IMR-90 (cell line): ENCODE measurements at regions not wholly inside any gene's neighbourhood (a gene's known extent, or its start where the extent isn't known, plus 50 kb on each side); places are given as distances from the start of the nearest gene placed in this dataset.

Experiments used
- ATAC-seq: fragments of 200-7000 bp; cut with Tn5 transposase; 2 replicates; pipeline ENCODE4 v1.9.1; 2020; ENCODE audit warnings: low read depth, mild to moderate bottlenecking, moderate library complexity
- BruUV-seq: library from RNA; stranded (reverse); fragments of 400-500 nt; replicated peaks from 2 replicates; lab custom pipeline; 2021; lab: Mats Ljungman, UMichigan
- CTCF ChIA-PET: fragments of 300-600 bp; formaldehyde crosslinking; extraction: SDS; loops from one replicate; lab custom pipeline; 2021; ENCODE audit warnings: antibody characterized with exemption; lab: Yijun Ruan, JAX
- POLR2A ChIA-PET: fragments of 300-600 bp; sonication (Branson Sonifier 250); formaldehyde crosslinking; loops from one replicate; lab custom pipeline; 2022; ENCODE audit warnings: antibody characterized with exemption; ENCODE audit not compliant: unreplicated experiment; lab: Charles Lee
- DNase-seq: peaks from one replicate; pipeline ENCODE4 v3.0.0; 2013
- H2AFZ ChIP-seq: replicated peaks from 2 replicates; pipeline ENCODE3; 2013; ENCODE audit warnings: low read length, mild to moderate bottlenecking; ENCODE audit not compliant: poor library complexity
- H2AK5ac ChIP-seq: 2 replicates; pipeline ENCODE4 v1.6.1; 2013; ENCODE audit warnings: low read depth, low read length, inconsistent platforms
- H2AK9ac ChIP-seq: replicated peaks from 2 replicates; pipeline ENCODE3; 2013; ENCODE audit warnings: mild to moderate bottlenecking, low read depth, low read length, moderate library complexity; ENCODE audit not compliant: poor library complexity
- H2BK120ac ChIP-seq: 2 replicates; pipeline ENCODE4 v1.6.1; 2013; ENCODE audit warnings: low read depth, low read length, inconsistent platforms
- H2BK15ac ChIP-seq: 3 replicates; pipeline ENCODE4 v1.6.1; 2013; ENCODE audit warnings: low read depth, low read length, inconsistent platforms
- H2BK20ac ChIP-seq: 2 replicates; pipeline ENCODE4 v1.6.1; 2013; ENCODE audit warnings: low read depth, mild to moderate bottlenecking, inconsistent platforms, low read length, moderate library complexity
- H2BK5ac ChIP-seq: 2 replicates; pipeline ENCODE4 v1.6.1; 2013; ENCODE audit warnings: mild to moderate bottlenecking, low read depth, low read length, inconsistent platforms; ENCODE audit not compliant: poor library complexity, severe bottlenecking
- H3K14ac ChIP-seq: replicated peaks from 2 replicates; pipeline ENCODE4 v1.6.1; 2013; ENCODE audit warnings: low read depth, low read length, inconsistent platforms
- H3K18ac ChIP-seq: 2 replicates; pipeline ENCODE4 v1.6.1; 2013; ENCODE audit warnings: low read depth, low read length, control low read depth
- H3K23ac ChIP-seq: 2 replicates; pipeline ENCODE4 v1.6.1; 2013; ENCODE audit warnings: low read depth, low read length, inconsistent platforms
- H3K27ac ChIP-seq: 2 replicates; pipeline ENCODE4 v1.5.1; 2013; ENCODE audit warnings: mild to moderate bottlenecking, control low read depth, low read length; ENCODE audit not compliant: insufficient read depth
- H3K27me3 ChIP-seq: 2 replicates; pipeline ENCODE4 v1.6.1; 2013; ENCODE audit warnings: low read length; ENCODE audit not compliant: control insufficient read depth, insufficient read depth
- H3K36me3 ChIP-seq: 2 replicates; pipeline ENCODE4 v1.6.1; 2013; ENCODE audit warnings: low read length, mixed read lengths; ENCODE audit not compliant: control insufficient read depth, insufficient read depth
- H3K4ac ChIP-seq: 2 replicates; pipeline ENCODE4 v1.6.1; 2013; ENCODE audit warnings: low read depth, low read length, inconsistent platforms
- H3K4me1 ChIP-seq: 2 replicates; pipeline ENCODE4 v1.6.1; 2013; ENCODE audit warnings: low read length, mixed read lengths; ENCODE audit not compliant: control insufficient read depth, insufficient read depth
- H3K4me2 ChIP-seq: 2 replicates; pipeline ENCODE4 v1.6.1; 2013; ENCODE audit warnings: low read depth, mild to moderate bottlenecking, control low read depth, low read length, moderate library complexity
- H3K4me3 ChIP-seq: 2 replicates; pipeline ENCODE4 v1.5.1; 2013; ENCODE audit warnings: low read depth, mild to moderate bottlenecking, control low read depth, low read length, moderate library complexity; ENCODE audit not compliant: insufficient read depth
- H3K56ac ChIP-seq: 2 replicates; pipeline ENCODE4 v1.6.1; 2013; ENCODE audit warnings: low read length, inconsistent platforms; ENCODE audit not compliant: insufficient read depth; ENCODE audit errors: extremely low read depth
- H3K79me1 ChIP-seq, 2 experiments: 2 replicates each; pipeline ENCODE4 v1.6.1; 2013; ENCODE audit warnings: low read length in 2 of 2, inconsistent platforms in 1 of 2, low read depth in 1 of 2
- H3K9ac ChIP-seq: 2 replicates; pipeline ENCODE4 v1.6.1; 2013; ENCODE audit warnings: low read depth, low read length, control low read depth
- H3K9me1 ChIP-seq: 2 replicates; pipeline ENCODE4 v1.6.1; 2013; ENCODE audit warnings: low read length, inconsistent platforms; ENCODE audit not compliant: insufficient read depth
- H3K9me3 ChIP-seq: 2 replicates; pipeline ENCODE4 v1.6.1; 2013; ENCODE audit warnings: low read length; ENCODE audit not compliant: control insufficient read depth, insufficient read depth
- H4K20me1 ChIP-seq: 2 replicates; pipeline ENCODE4 v1.6.1; 2013; ENCODE audit warnings: low read length, inconsistent platforms; ENCODE audit not compliant: insufficient read depth
- H4K5ac ChIP-seq: 2 replicates; pipeline ENCODE4 v1.6.1; 2013; ENCODE audit warnings: mild to moderate bottlenecking, low read depth, low read length, control low read depth
- H4K8ac ChIP-seq, 2 experiments: 2 replicates each; pipeline ENCODE4 v1.6.1; 2013; ENCODE audit warnings: low read depth in 2 of 2, low read length in 2 of 2, control low read depth in 1 of 2, inconsistent platforms in 1 of 2
- H4K91ac ChIP-seq: 2 replicates; pipeline ENCODE4 v1.6.1; 2013; ENCODE audit warnings: low read depth, low read length, inconsistent platforms; ENCODE audit not compliant: insufficient read depth
- BHLHE40 ChIP-seq: fragments of 150-350 bp; IDR thresholded peaks from 2 replicates; pipeline ENCODE4 v1.6.1; 2016; ENCODE audit warnings: mild to moderate bottlenecking, low read depth, low read length
- CEBPB ChIP-seq: IDR thresholded peaks from 2 replicates; pipeline ENCODE4 v1.6.1; 2012; ENCODE audit warnings: low read depth, low read length, improper control_type of control experiment
- FOS ChIP-seq: fragments of 150-350 bp; IDR thresholded peaks from 2 replicates; pipeline ENCODE4 v1.6.1; 2016; ENCODE audit warnings: low read depth, low read length
- MAFK ChIP-seq: IDR thresholded peaks from 2 replicates; pipeline ENCODE4 v1.6.1; 2012; ENCODE audit warnings: low read depth, low read length, improper control_type of control experiment
- MAZ ChIP-seq: IDR thresholded peaks from 2 replicates; pipeline ENCODE4 v1.6.1; 2012; ENCODE audit warnings: low read depth, mild to moderate bottlenecking, low read length, improper control_type of control experiment, moderate library complexity, borderline replicate concordance
- MXI1 ChIP-seq: IDR thresholded peaks from 2 replicates; pipeline ENCODE4 v1.6.1; 2012; ENCODE audit warnings: low read depth, mild to moderate bottlenecking, low read length, moderate library complexity, borderline replicate concordance
- NFE2L2 ChIP-seq: fragments of 150-350 bp; IDR thresholded peaks from 2 replicates; pipeline ENCODE4 v1.6.1; 2016; ENCODE audit warnings: low read depth, mild to moderate bottlenecking, low read length
- POLR2A ChIP-seq: IDR thresholded peaks from 2 replicates; pipeline ENCODE4 v1.6.1; 2012; ENCODE audit warnings: mild to moderate bottlenecking, low read depth, low read length
- RAD21 ChIP-seq: IDR thresholded peaks from 2 replicates; pipeline ENCODE4 v1.6.1; 2012; ENCODE audit warnings: low read length, improper control_type of control experiment
- RCOR1 ChIP-seq: IDR thresholded peaks from 2 replicates; pipeline ENCODE4 v1.6.1; 2012; ENCODE audit warnings: mild to moderate bottlenecking, low read length, improper control_type of control experiment; ENCODE audit not compliant: insufficient replicate concordance
- RFX5 ChIP-seq: IDR thresholded peaks from 2 replicates; pipeline ENCODE4 v1.8.0; 2012; ENCODE audit warnings: low read depth, mild to moderate bottlenecking, low read length, moderate library complexity
- SMC3 ChIP-seq: fragments of 150-350 bp; IDR thresholded peaks from 2 replicates; pipeline ENCODE4 v1.6.1; 2016; ENCODE audit warnings: low read depth, mild to moderate bottlenecking, antibody characterized with exemption, low read length, moderate library complexity
- WGBS, 2 experiments: methylation state at CpG; one replicate each; pipeline versions ENCODE4 v1.1.5 to v1.1.7; 2013; ENCODE audit warnings: missing lambda C conversion rate in 2 of 2; ENCODE audit not compliant: insufficient read length in 1 of 2; ENCODE audit errors: extremely low coverage in 2 of 2; 5-methylcytosine and 5-hydroxymethylcytosine counted together
- dilution Hi-C: fragments of 300-500 bp; cut with HindIII; formaldehyde crosslinking; loops from one replicate; pipeline ENCODE4 v1.14.3; 2018; ENCODE audit warnings: low sequenced_read_pairs; ENCODE audit not compliant: unreplicated experiment
- in situ Hi-C: fragments of 300-500 bp; cut with MboI; formaldehyde crosslinking; loops from 3 replicates; pipeline ENCODE4 v1.14.3; 2019; ENCODE audit warnings: low sequenced_read_pairs, inconsistent platforms, mixed read lengths
- intact Hi-C: fragments of 100-400 bp; cut with micrococcal nuclease; formaldehyde crosslinking; loops from 2 replicates; pipeline ENCODE4 v1.10.0; 2022
- TF ChIP-seq, protein P1 (sequence below): fragments of 150-350 bp; IDR thresholded peaks from 2 replicates; pipeline ENCODE4 v1.6.1; 2017; ENCODE audit warnings: mild to moderate bottlenecking, antibody characterized with exemption, low read length, low read depth
- TF ChIP-seq, protein P2 (sequence below): conservative IDR thresholded peaks from 2 replicates; pipeline ENCODE4 v1.5.1; 2012; ENCODE audit warnings: mild to moderate bottlenecking, low read depth, low read length, improper control_type of control experiment

DNA sequence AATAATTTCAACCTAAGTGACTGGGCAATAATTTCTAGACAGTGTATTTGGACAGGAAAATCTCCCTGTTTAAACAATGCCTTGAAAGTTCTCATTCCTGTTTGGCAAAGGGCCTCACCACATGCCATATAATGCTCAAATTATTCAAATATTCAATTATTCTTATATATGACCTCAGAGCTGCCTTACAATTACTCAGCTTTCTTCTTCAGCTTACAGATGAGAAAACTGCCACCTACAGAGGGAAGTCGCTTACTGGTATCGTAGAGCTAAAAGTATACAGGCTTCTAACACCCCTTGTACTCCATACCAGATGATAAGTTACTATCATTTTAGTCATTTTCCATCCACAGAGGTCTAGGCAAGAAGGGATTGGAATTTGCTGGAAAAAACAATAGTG lies 830.3 kb downstream of the BRINP1 start:
- no peak overlapping the region for H3K4me2 ChIP-seq
- no peaks in the 10 kb centered on the region for H3K27me3 ChIP-seq
- no peak overlapping the region for H2AK5ac ChIP-seq
- DNase-seq (no peak), ATAC-seq (no peak)
- no peak overlapping the region for H3K18ac ChIP-seq
- H4K91ac ChIP-seq, result no peak overlapping the region
- dilution Hi-C loops (no loop called here), intact Hi-C loops (no loop called here), in situ Hi-C loops (no loop called here)
- H2AK9ac ChIP-seq, result no peak overlapping the region
- H2BK120ac ChIP-seq, result no peak overlapping the region
- no peak overlapping the region for H2BK15ac ChIP-seq
- no peak overlapping the region for H3K23ac ChIP-seq
- H3K36me3 ChIP-seq, result no peaks in the 10 kb centered on the region
- no peak overlapping the region for H3K4me3 ChIP-seq
- no peak overlapping the region for H3K56ac ChIP-seq
- no peaks in the 10 kb centered on the region for H3K9me1 ChIP-seq
- no peak overlapping the region for H3K9ac ChIP-seq
- H3K27ac ChIP-seq, result no peak overlapping the region
- BruUV-seq, result no TSS peak
- no peak overlapping the region for H4K5ac ChIP-seq
- no peak overlapping the region for H3K14ac ChIP-seq
- WGBS, 2 experiments, result no CpG with 5 or more reads among the region's 2 CpGs
- H4K20me1 ChIP-seq, result no peaks in the 10 kb centered on the region
- CTCF ChIA-PET, result no interaction called here
- peaks cover 2% of the 10 kb centered on the region; the same call in 1 of the 2 replicates for H3K9me3 ChIP-seq
- H3K4ac ChIP-seq, result no peak overlapping the region
- no peak overlapping the region for H2BK20ac ChIP-seq
- H3K79me1 ChIP-seq, result no peaks in the 10 kb centered on the region
- H2AFZ ChIP-seq, result no peak overlapping the region
- H2BK5ac ChIP-seq, result no peak overlapping the region
- POLR2A ChIA-PET, result no interaction called here
- no peak overlapping the region for H4K8ac ChIP-seq
- TF ChIP-seq POLR2A (no peak), NFE2L2 (no peak), MAFK (no peak), MXI1 (no peak), SMC3 (no peak), RFX5 (no peak), CEBPB (no peak), MAZ (no peak), RCOR1 (no peak), RAD21 (no peak), FOS (no peak), BHLHE40 (no peak)
- TF ChIP-seq, protein P1, sequence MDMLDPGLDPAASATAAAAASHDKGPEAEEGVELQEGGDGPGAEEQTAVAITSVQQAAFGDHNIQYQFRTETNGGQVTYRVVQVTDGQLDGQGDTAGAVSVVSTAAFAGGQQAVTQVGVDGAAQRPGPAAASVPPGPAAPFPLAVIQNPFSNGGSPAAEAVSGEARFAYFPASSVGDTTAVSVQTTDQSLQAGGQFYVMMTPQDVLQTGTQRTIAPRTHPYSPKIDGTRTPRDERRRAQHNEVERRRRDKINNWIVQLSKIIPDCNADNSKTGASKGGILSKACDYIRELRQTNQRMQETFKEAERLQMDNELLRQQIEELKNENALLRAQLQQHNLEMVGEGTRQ, result no peak
- TF ChIP-seq, protein P2, sequence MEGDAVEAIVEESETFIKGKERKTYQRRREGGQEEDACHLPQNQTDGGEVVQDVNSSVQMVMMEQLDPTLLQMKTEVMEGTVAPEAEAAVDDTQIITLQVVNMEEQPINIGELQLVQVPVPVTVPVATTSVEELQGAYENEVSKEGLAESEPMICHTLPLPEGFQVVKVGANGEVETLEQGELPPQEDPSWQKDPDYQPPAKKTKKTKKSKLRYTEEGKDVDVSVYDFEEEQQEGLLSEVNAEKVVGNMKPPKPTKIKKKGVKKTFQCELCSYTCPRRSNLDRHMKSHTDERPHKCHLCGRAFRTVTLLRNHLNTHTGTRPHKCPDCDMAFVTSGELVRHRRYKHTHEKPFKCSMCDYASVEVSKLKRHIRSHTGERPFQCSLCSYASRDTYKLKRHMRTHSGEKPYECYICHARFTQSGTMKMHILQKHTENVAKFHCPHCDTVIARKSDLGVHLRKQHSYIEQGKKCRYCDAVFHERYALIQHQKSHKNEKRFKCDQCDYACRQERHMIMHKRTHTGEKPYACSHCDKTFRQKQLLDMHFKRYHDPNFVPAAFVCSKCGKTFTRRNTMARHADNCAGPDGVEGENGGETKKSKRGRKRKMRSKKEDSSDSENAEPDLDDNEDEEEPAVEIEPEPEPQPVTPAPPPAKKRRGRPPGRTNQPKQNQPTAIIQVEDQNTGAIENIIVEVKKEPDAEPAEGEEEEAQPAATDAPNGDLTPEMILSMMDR, result no peak
- H3K4me1 ChIP-seq, result no peaks in the 10 kb centered on the region
